Neuronal stem cell (in vitro differentiated cells): ENCODE measurements at regions not wholly inside any gene's neighbourhood (a gene's known extent, or its start where the extent isn't known, plus 50 kb on each side); places are given as distances from the start of the nearest gene placed in this dataset.

Experiments
- DNase-seq: peaks from one replicate; pipeline ENCODE4 v3.0.0-alpha.2; 2013; ENCODE audit warnings: low spot score
- H2AFZ ChIP-seq: one replicate; pipeline ENCODE4 v1.6.1; 2013; ENCODE audit warnings: mild to moderate bottlenecking, low read length, inconsistent platforms
- H2AK5ac ChIP-seq: 2 replicates; pipeline ENCODE4 v1.6.1; 2013; ENCODE audit warnings: low read depth, mild to moderate bottlenecking, inconsistent platforms, low read length, moderate library complexity, mixed read lengths
- H2BK120ac ChIP-seq: 2 replicates; pipeline ENCODE4 v1.6.1; 2013; ENCODE audit warnings: low read depth, mild to moderate bottlenecking, inconsistent platforms, low read length, moderate library complexity, mixed read lengths
- H2BK12ac ChIP-seq: one replicate; pipeline ENCODE4 v1.6.1; 2013; ENCODE audit warnings: low read length, inconsistent platforms
- H2BK15ac ChIP-seq: 2 replicates; pipeline ENCODE4 v1.6.1; 2013; ENCODE audit warnings: mild to moderate bottlenecking, low read length, inconsistent platforms, mixed read lengths
- H2BK5ac ChIP-seq: one replicate; pipeline ENCODE4 v1.6.1; 2013; ENCODE audit warnings: inconsistent platforms, mild to moderate bottlenecking, low read length, moderate library complexity
- H3K14ac ChIP-seq: one replicate; pipeline ENCODE4 v1.6.1; 2013; ENCODE audit warnings: low read length, inconsistent platforms
- H3K18ac ChIP-seq: 2 replicates; pipeline ENCODE4 v1.6.1; 2013; ENCODE audit warnings: low read length, inconsistent platforms
- H3K23ac ChIP-seq: 2 replicates; pipeline ENCODE4 v1.6.1; 2013; ENCODE audit warnings: low read depth, mild to moderate bottlenecking, mixed read lengths, low read length, inconsistent platforms; ENCODE audit not compliant: poor library complexity
- H3K27ac ChIP-seq: replicated peaks from 3 replicates; pipeline ENCODE4 v1.5.1; 2013; ENCODE audit warnings: low read length, inconsistent platforms
- H3K27me3 ChIP-seq, 3 experiments: 2 replicates each; pipeline ENCODE4 v1.6.1; 2013; ENCODE audit warnings: low read length in 3 of 3, mild to moderate bottlenecking in 2 of 3, inconsistent platforms in 1 of 3, low read depth in 1 of 3, mixed read lengths in 1 of 3, moderate library complexity in 1 of 3; ENCODE audit not compliant: control insufficient read depth in 3 of 3, insufficient read depth in 3 of 3
- H3K36me3 ChIP-seq, 2 donors: replicated peaks in 1 of 2; 2 replicates each; pipeline ENCODE4 v1.6.1; 2013; ENCODE audit warnings: low read length in 2 of 2; ENCODE audit not compliant: control insufficient read depth in 2 of 2, insufficient read depth in 2 of 2
- H3K4ac ChIP-seq: 2 replicates; pipeline ENCODE4 v1.6.1; 2013; ENCODE audit warnings: inconsistent platforms, mild to moderate bottlenecking, low read length, moderate library complexity
- H3K4me1 ChIP-seq, 2 donors: 1 replicate in 1 of 2; 2 replicates in 1 of 2; pipeline ENCODE4 v1.6.1; 2013; ENCODE audit warnings: low read length in 2 of 2, low read depth in 1 of 2; ENCODE audit not compliant: control insufficient read depth in 2 of 2, insufficient read depth in 1 of 2
- H3K4me2 ChIP-seq: one replicate; pipeline ENCODE4 v1.6.1; 2013; ENCODE audit warnings: mild to moderate bottlenecking, low read length, inconsistent platforms; ENCODE audit not compliant: insufficient read depth, poor library complexity, severe bottlenecking
- H3K4me3 ChIP-seq, 2 donors: 2 replicates each; pipeline ENCODE4 v1.5.1; 2013; ENCODE audit warnings: low read length in 2 of 2, mild to moderate bottlenecking in 2 of 2, inconsistent platforms in 1 of 2, moderate library complexity in 1 of 2
- H3K79me1 ChIP-seq: one replicate; pipeline ENCODE4 v1.6.1; 2013; ENCODE audit warnings: low read depth, mild to moderate bottlenecking, inconsistent platforms, low read length, moderate library complexity
- H3K9ac ChIP-seq: one replicate; pipeline ENCODE4 v1.6.1; 2013; ENCODE audit warnings: mild to moderate bottlenecking, low read depth, low read length, inconsistent platforms; ENCODE audit not compliant: poor library complexity
- H3K9me3 ChIP-seq, 2 donors: replicated peaks in 1 of 2; 2 replicates each; pipeline versions ENCODE3 to v1.6.1; 2013; ENCODE audit warnings: low read length in 2 of 2, mild to moderate bottlenecking in 2 of 2, inconsistent platforms in 1 of 2, low read depth in 1 of 2, mixed read lengths in 1 of 2, moderate library complexity in 1 of 2; ENCODE audit not compliant: control insufficient read depth in 2 of 2, insufficient read depth in 1 of 2
- H4K8ac ChIP-seq: one replicate; pipeline ENCODE4 v1.6.1; 2013; ENCODE audit warnings: low read depth, mild to moderate bottlenecking, inconsistent platforms, low read length, moderate library complexity
- H4K91ac ChIP-seq: one replicate; pipeline ENCODE4 v1.6.1; 2013; ENCODE audit warnings: low read length, low read depth, mild to moderate bottlenecking, inconsistent platforms; ENCODE audit not compliant: poor library complexity
- WGBS, 2 donors: extraction: QIAGEN DNeasy Blood & Tissue Kit; methylation state at CpG; one replicate each; pipeline ENCODE4 v1.1.7; 2013; ENCODE audit warnings: missing lambda C conversion rate in 2 of 2, mixed read lengths in 1 of 2; ENCODE audit not compliant: insufficient read length in 2 of 2, insufficient replicate concordance in 1 of 2; ENCODE audit errors: extremely low coverage in 2 of 2; 5-methylcytosine and 5-hydroxymethylcytosine counted together

- no peak overlapping the region for H2AFZ ChIP-seq
- no CpG with 5 or more reads among the region's 2 CpGs for WGBS, 2 donors
Measured at GRCh38 chr11:29022676-29023075, 914.5 kb downstream of the METTL15 start.

GRCh38 chr11:29019960-29020683 is 911.9 kb downstream of the METTL15 start:
- H3K4ac ChIP-seq, result no peak overlapping the region
- H3K18ac ChIP-seq, result no peak overlapping the region
- no peak overlapping the region for H4K91ac ChIP-seq
- H3K79me1 ChIP-seq, result no peaks in the 10 kb centered on the region
- H2BK5ac ChIP-seq, result no peak overlapping the region
- H2BK15ac ChIP-seq, result no peak overlapping the region
- H3K27me3 ChIP-seq, result no peaks in the 10 kb centered on the region
- H3K36me3 ChIP-seq, result no peaks in the 10 kb centered on the region
- no peaks in the 10 kb centered on the region for H3K4me1 ChIP-seq
- H4K8ac ChIP-seq, result no peak overlapping the region
- no peak overlapping the region for H3K23ac ChIP-seq
- no peak overlapping the region for H2AK5ac ChIP-seq
- no peak overlapping the region for H2AFZ ChIP-seq
- peaks cover 0 to 1% of the 10 kb centered on the region in 2 donors for H3K9me3 ChIP-seq
- H3K27ac ChIP-seq, result no peak overlapping the region
- no peak overlapping the region for H2BK12ac ChIP-seq
- DNase-seq, result no peak
- no CpG with 5 or more reads among the region's 3 CpGs for WGBS, 2 donors
- H2BK120ac ChIP-seq, result no peak overlapping the region
- H3K14ac ChIP-seq, result no peak overlapping the region
- no peak overlapping the region for H3K4me3 ChIP-seq
- no peak overlapping the region for H3K4me2 ChIP-seq
- no peak overlapping the region for H3K9ac ChIP-seq

More at GRCh38 chr11:29022676-29023075, 914.5 kb downstream of the METTL15 start:
- Histone ChIP-seq H3K27me3 (peaks cover 0 to 2% (median 0%) of the 10 kb centered on the region in 3 experiments), H3K9me3 (peaks cover 0 to 1% of the 10 kb centered on the region in 2 donors), H3K9ac (no peak overlapping the region), H4K8ac (no peak overlapping the region), H2BK5ac (no peak overlapping the region), H3K4me2 (no peak overlapping the region), H3K14ac (no peak overlapping the region), H2AK5ac (no peak overlapping the region), H3K4me3 (no peak overlapping the region), H2BK15ac (no peak overlapping the region), H2BK120ac (no peak overlapping the region), H3K4me1 (no peaks in the 10 kb centered on the region), H3K18ac (no peak overlapping the region), H2BK12ac (no peak overlapping the region), H4K91ac (no peak overlapping the region), H3K23ac (no peak overlapping the region), H3K27ac (no peak overlapping the region), H3K36me3 (no peaks in the 10 kb centered on the region), H3K4ac (no peak overlapping the region), H3K79me1 (no peaks in the 10 kb centered on the region)
- no peak for DNase-seq

GRCh38 chr11:29018631-29019030 is 910.4 kb downstream of the METTL15 start:
- no peak overlapping the region for H3K27ac ChIP-seq

GRCh38 chr11:29017941-29018340 is 909.8 kb downstream of the METTL15 start:
- Histone ChIP-seq H4K91ac (no peak overlapping the region), H3K36me3 (no peaks in the 10 kb centered on the region), H3K79me1 (no peaks in the 10 kb centered on the region), H3K4me1 (no peaks in the 10 kb centered on the region), H2BK12ac (no peak overlapping the region), H2BK120ac (no peak overlapping the region), H3K23ac (no peak overlapping the region), H3K27ac (no peak overlapping the region), H4K8ac (no peak overlapping the region), H2BK15ac (no peak overlapping the region), H3K4ac (no peak overlapping the region), H3K9ac (no peak overlapping the region), H3K14ac (no peak overlapping the region), H2AFZ (no peak overlapping the region), H3K18ac (no peak overlapping the region), H3K4me3 (no peak overlapping the region), H3K4me2 (no peak overlapping the region), H2AK5ac (no peak overlapping the region), H3K27me3 (no peaks in the 10 kb centered on the region), H3K9me3 (no peaks in the 10 kb centered on the region), H2BK5ac (no peak overlapping the region)
- no peak for DNase-seq
- WGBS, 2 donors, result no CpG with 5 or more reads among the region's 2 CpGs

More at GRCh38 chr11:29018631-29019030, 910.4 kb downstream of the METTL15 start:
- Histone ChIP-seq H3K4me2 (no peak overlapping the region), H3K36me3 (no peaks in the 10 kb centered on the region), H2BK5ac (no peak overlapping the region), H3K4me1 (no peaks in the 10 kb centered on the region), H3K79me1 (no peaks in the 10 kb centered on the region), H2AK5ac (no peak overlapping the region), H2AFZ (no peak overlapping the region), H3K4ac (no peak overlapping the region), H3K23ac (no peak overlapping the region), H3K18ac (no peak overlapping the region), H3K9ac (no peak overlapping the region), H4K91ac (no peak overlapping the region), H3K4me3 (no peak overlapping the region), H4K8ac (no peak overlapping the region), H2BK12ac (no peak overlapping the region), H3K14ac (no peak overlapping the region), H3K27me3 (no peaks in the 10 kb centered on the region), H3K9me3 (no peaks in the 10 kb centered on the region), H2BK15ac (no peak overlapping the region), H2BK120ac (no peak overlapping the region)
- DNase-seq, result no peak
- WGBS, 2 donors, result no CpG with 5 or more reads among the region's 2 CpGs
